Activated T-cell treated with anti-CD3 and anti-CD28 coated beads, Interleukin-2, amount 50 U/mL, for 48 hours (primary cell): ENCODE measurements at regions not wholly inside any gene's neighbourhood (a gene's known extent, or its start where the extent isn't known, plus 50 kb on each side); places are given as distances from the start of the nearest gene placed in this dataset.
A peak's percentile ranks its signal among the peaks of the same experiment; 100 is the strongest.

Experiments used
- DNase-seq, 2 experiments: peaks; one replicate each; pipeline ENCODE4 v3.0.0-alpha.2; 2020

- no peak for DNase-seq
Observed at GRCh38 chr11:69365558-69365957, 71.6 kb downstream of the MYEOV start.

GRCh38 chr11:69366591-69366990, 72.6 kb downstream of the MYEOV start:
- DNase-seq, result no peak

- DNase-seq, result peak; percentile 5 to 8
Observed at GRCh38 chr11:69367211-69367964, 73.4 kb downstream of the MYEOV start.

GRCh38 chr11:69368119-69368880, 74.3 kb downstream of the MYEOV start:
- DNase-seq, result peak; percentile 4 to 10

GRCh38 chr11:69369210-69369825, 75.4 kb downstream of the MYEOV start:
- no peak for DNase-seq

- peak; percentile 2 to 5 for DNase-seq
Observed at GRCh38 chr11:69369945-69370344, 76.0 kb downstream of the MYEOV start.

GRCh38 chr11:69370984-69371709, 77.2 kb downstream of the MYEOV start:
- no peak for DNase-seq

- DNase-seq, result peak in 1 of 2 experiments; percentile 11
Observed at GRCh38 chr11:69371731-69372588, 78.0 kb downstream of the MYEOV start.

- peak in 1 of 2 experiments; percentile 3 for DNase-seq
Observed at GRCh38 chr11:69372589-69373250, 78.8 kb downstream of the MYEOV start.

- no peak for DNase-seq
Observed at GRCh38 chr11:69373251-69373635, 79.3 kb downstream of the MYEOV start.

GRCh38 chr11:69374110-69374945, 80.4 kb downstream of the MYEOV start:
- DNase-seq, result no peak

GRCh38 chr11:69374946-69375310, 81.0 kb downstream of the MYEOV start:
- DNase-seq, result no peak

- DNase-seq, result no peak
Observed at GRCh38 chr11:69375316-69376154, 81.6 kb downstream of the MYEOV start.

- no peak for DNase-seq
Observed at GRCh38 chr11:69376155-69377028, 82.4 kb downstream of the MYEOV start.

GRCh38 chr11:69377029-69377952, 83.3 kb downstream of the MYEOV start:
- no peak for DNase-seq

- DNase-seq, result no peak
Observed at GRCh38 chr11:69377953-69378302, 84.0 kb downstream of the MYEOV start.

GRCh38 chr11:69378303-69379141, 84.6 kb downstream of the MYEOV start:
- DNase-seq, result no peak
